HPDE6-E6E7 (cell line): ENCODE measurements at regions not wholly inside any gene's neighbourhood (a gene's known extent, or its start where the extent isn't known, plus 50 kb on each side); places are given as distances from the start of the nearest gene placed in this dataset.
"Not testable (repeated sequence)": the region's sequence is repeated elsewhere in the genome, so short reads cannot be mapped to it uniquely, and the experiment has no call there.

ENCODE experiments used
- DNase-seq: peaks from one replicate; pipeline ENCODE4 v3.0.0; 2011; ENCODE audit warnings: missing footprints; ENCODE audit errors: extremely low spot score

- no peak for DNase-seq
Measured at GRCh38 chr18:10141559-10141958, 227.7 kb downstream of the VAPA start.

- DNase-seq = no peak
Measured at GRCh38 chr18:10142056-10142455, 228.2 kb downstream of the VAPA start.

GRCh38 chr18:10142496-10143160 is 228.8 kb downstream of the VAPA start:
- DNase-seq = no peak

- DNase-seq = no peak
Measured at GRCh38 chr18:10143596-10143995, 229.8 kb downstream of the VAPA start.

- no peak for DNase-seq
Measured at GRCh38 chr18:10145546-10145945, 231.7 kb downstream of the VAPA start.

- no peak for DNase-seq
Measured at GRCh38 chr18:10147226-10147625, 233.4 kb downstream of the VAPA start.

GRCh38 chr18:10147752-10148151 is 233.9 kb downstream of the VAPA start:
- DNase-seq = no peak

GRCh38 chr18:10148189-10148929 is 234.5 kb downstream of the VAPA start:
- DNase-seq = no peak

- no peak for DNase-seq
Measured at GRCh38 chr18:10149768-10150556, 236.1 kb downstream of the VAPA start.

GRCh38 chr18:10150576-10150975 is 236.8 kb downstream of the VAPA start:
- DNase-seq = not testable (repeated sequence)

GRCh38 chr18:10152475-10152874 is 238.7 kb downstream of the VAPA start:
- no peak for DNase-seq

GRCh38 chr18:10153924-10154752 is 240.3 kb downstream of the VAPA start:
- no peak for DNase-seq

- DNase-seq = no peak
Measured at GRCh38 chr18:10157706-10158105, 243.9 kb downstream of the VAPA start.

- DNase-seq = no peak
Measured at GRCh38 chr18:10160251-10160650, 246.4 kb downstream of the VAPA start.

GRCh38 chr18:10161315-10161714 is 247.5 kb downstream of the VAPA start:
- no peak for DNase-seq

GRCh38 chr18:10162340-10162739 is 248.5 kb downstream of the VAPA start:
- no peak for DNase-seq

- no peak for DNase-seq
Measured at GRCh38 chr18:10164271-10165071, 250.7 kb downstream of the VAPA start.

- no peak for DNase-seq
Measured at GRCh38 chr18:10166164-10166807, 252.5 kb downstream of the VAPA start.

- no peak for DNase-seq
Measured at GRCh38 chr18:10167759-10168158, 253.9 kb downstream of the VAPA start.

GRCh38 chr18:10168477-10168876 is 254.7 kb downstream of the VAPA start:
- DNase-seq = no peak
